OCI-LY3 (cell line): ENCODE measurements at regions not wholly inside any gene's neighbourhood (a gene's known extent, or its start where the extent isn't known, plus 50 kb on each side); places are given as distances from the start of the nearest gene placed in this dataset.

Source experiments
- H2AFZ ChIP-seq: fragments of 200-600, 300-600 bp; shearing (Covaris generic); 2 replicates; pipeline ENCODE4 v1.6.0; 2014; ENCODE audit warnings: antibody characterized with exemption, low read depth, low read length
- H3K27ac ChIP-seq: fragments of 200-600, 300-600 bp; sonication (generic); 2 replicates; pipeline ENCODE4 v1.5.1; 2014; ENCODE audit warnings: mild to moderate bottlenecking, low read length, moderate library complexity, mixed read lengths
- H3K27me3 ChIP-seq: fragments of 200-600, 300-600 bp; sonication (generic); 2 replicates; pipeline ENCODE4 v1.6.1; 2014; ENCODE audit warnings: low read depth, low read length, mixed read lengths
- H3K36me3 ChIP-seq: fragments of 200-600, 300-600 bp; sonication (generic); replicated peaks from 2 replicates; pipeline ENCODE3; 2014; ENCODE audit warnings: low read depth, low read length, mixed read lengths
- H3K4me1 ChIP-seq: fragments of 300-600, 200-600 bp; sonication (generic); 2 replicates; pipeline ENCODE4 v1.6.1; 2014; ENCODE audit warnings: low read length, mixed read lengths
- H3K4me2 ChIP-seq: fragments of 200-600, 300-600 bp; sonication (generic); 2 replicates; pipeline ENCODE4 v1.6.1; 2014; ENCODE audit warnings: low read length, mixed read lengths
- H3K4me3 ChIP-seq: fragments of 300-600, 200-600 bp; sonication (generic); 2 replicates; pipeline ENCODE4 v1.5.1; 2014; ENCODE audit warnings: antibody characterized with exemption, mild to moderate bottlenecking, low read length, moderate library complexity
- H3K79me2 ChIP-seq: fragments of 300-600, 200-600 bp; shearing (Covaris generic); 2 replicates; pipeline ENCODE4 v1.6.1; 2014; ENCODE audit warnings: mild to moderate bottlenecking, low read length, mixed read lengths
- H3K9ac ChIP-seq: fragments of 300-600, 200-600 bp; shearing (Covaris generic); 2 replicates; pipeline ENCODE4 v1.6.0; 2014; ENCODE audit warnings: mild to moderate bottlenecking, low read length, moderate library complexity
- H3K9me3 ChIP-seq: fragments of 200-600, 300-600 bp; shearing (Covaris generic); 2 replicates; pipeline ENCODE4 v1.6.1; 2014; ENCODE audit warnings: low read length, mixed read lengths; ENCODE audit not compliant: insufficient read depth
- H4K20me1 ChIP-seq: fragments of 200-600, 300-600 bp; sonication (generic); 2 replicates; pipeline ENCODE4 v1.6.1; 2016; ENCODE audit warnings: low read length, mixed read lengths; ENCODE audit not compliant: insufficient read depth
- EZH2phosphoT487 ChIP-seq: fragments of 200-600 bp; shearing (Covaris generic); IDR thresholded peaks from 2 replicates; pipeline ENCODE4 v1.6.1; 2018; ENCODE audit warnings: antibody characterized with exemption, mixed run types, low read depth
- TF ChIP-seq, protein P1 (sequence below): fragments of 200-600, 300-600 bp; sonication (generic); IDR thresholded peaks from 2 replicates; pipeline ENCODE4 v1.5.1; 2014; ENCODE audit warnings: antibody characterized with exemption, low read length, low read depth

GRCh38 chr3:16820485-16820884 lies 64.3 kb upstream of the PLCL2 start:
- Histone ChIP-seq H3K27ac (no peak overlapping the region), H3K9me3 (no peaks in the 10 kb centered on the region), H3K36me3 (no peaks in the 10 kb centered on the region), H2AFZ (no peak overlapping the region), H3K9ac (no peak overlapping the region), H4K20me1 (no peaks in the 10 kb centered on the region), H3K79me2 (no peaks in the 10 kb centered on the region), H3K4me1 (peaks cover 48% of the 10 kb centered on the region), H3K27me3 (peaks cover 13% of the 10 kb centered on the region; the same call in 1 of the 2 replicates), H3K4me3 (no peak overlapping the region), H3K4me2 (peak overlapping the region; percentile 27)
- TF ChIP-seq EZH2phosphoT487 = no peak
- TF ChIP-seq, protein P1, sequence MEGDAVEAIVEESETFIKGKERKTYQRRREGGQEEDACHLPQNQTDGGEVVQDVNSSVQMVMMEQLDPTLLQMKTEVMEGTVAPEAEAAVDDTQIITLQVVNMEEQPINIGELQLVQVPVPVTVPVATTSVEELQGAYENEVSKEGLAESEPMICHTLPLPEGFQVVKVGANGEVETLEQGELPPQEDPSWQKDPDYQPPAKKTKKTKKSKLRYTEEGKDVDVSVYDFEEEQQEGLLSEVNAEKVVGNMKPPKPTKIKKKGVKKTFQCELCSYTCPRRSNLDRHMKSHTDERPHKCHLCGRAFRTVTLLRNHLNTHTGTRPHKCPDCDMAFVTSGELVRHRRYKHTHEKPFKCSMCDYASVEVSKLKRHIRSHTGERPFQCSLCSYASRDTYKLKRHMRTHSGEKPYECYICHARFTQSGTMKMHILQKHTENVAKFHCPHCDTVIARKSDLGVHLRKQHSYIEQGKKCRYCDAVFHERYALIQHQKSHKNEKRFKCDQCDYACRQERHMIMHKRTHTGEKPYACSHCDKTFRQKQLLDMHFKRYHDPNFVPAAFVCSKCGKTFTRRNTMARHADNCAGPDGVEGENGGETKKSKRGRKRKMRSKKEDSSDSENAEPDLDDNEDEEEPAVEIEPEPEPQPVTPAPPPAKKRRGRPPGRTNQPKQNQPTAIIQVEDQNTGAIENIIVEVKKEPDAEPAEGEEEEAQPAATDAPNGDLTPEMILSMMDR = peak; percentile 16; the same call in 1 of the 2 replicates

DNA sequence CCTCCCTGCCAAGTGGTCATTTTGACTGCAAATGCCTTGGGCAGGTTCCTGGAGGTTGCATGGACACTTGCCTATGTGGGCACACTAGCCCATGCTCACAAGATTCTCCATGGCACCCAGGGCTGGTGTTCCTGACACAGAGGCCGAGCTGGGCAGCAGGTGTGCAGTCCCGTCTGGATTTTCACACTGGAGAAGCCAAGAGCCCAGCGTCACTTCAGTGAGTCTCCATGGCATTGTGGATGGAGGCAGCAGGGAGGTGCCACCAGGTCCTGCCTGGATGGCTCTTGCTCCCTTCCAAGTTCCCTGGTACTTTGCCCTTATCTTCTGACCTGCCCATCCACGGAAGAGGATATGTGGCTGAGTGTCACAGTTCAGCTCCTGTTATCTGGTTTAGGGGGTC lies 63.7 kb upstream of the PLCL2 start:
- no peak overlapping the region for H2AFZ ChIP-seq
- no peak overlapping the region for H3K9ac ChIP-seq
- TF ChIP-seq EZH2phosphoT487 = no peak
- TF ChIP-seq, protein P1 = no peak
- H3K79me2 ChIP-seq = no peaks in the 10 kb centered on the region
- no peaks in the 10 kb centered on the region for H3K9me3 ChIP-seq
- H3K36me3 ChIP-seq = no peaks in the 10 kb centered on the region
- peaks cover 13% of the 10 kb centered on the region; the same call in 1 of the 2 replicates for H3K27me3 ChIP-seq
- no peak overlapping the region for H3K4me2 ChIP-seq
- H3K4me1 ChIP-seq = peaks cover 46% of the 10 kb centered on the region
- H3K4me3 ChIP-seq = no peak overlapping the region
- no peak overlapping the region for H3K27ac ChIP-seq
- no peaks in the 10 kb centered on the region for H4K20me1 ChIP-seq

- Histone ChIP-seq H3K4me2 (peak overlapping the region; percentile 57), H3K36me3 (no peaks in the 10 kb centered on the region), H3K27ac (no peak overlapping the region), H2AFZ (no peak overlapping the region), H3K79me2 (no peaks in the 10 kb centered on the region), H3K27me3 (peaks cover 13% of the 10 kb centered on the region; the same call in 1 of the 2 replicates), H3K9me3 (no peaks in the 10 kb centered on the region), H3K4me1 (peaks cover 41% of the 10 kb centered on the region), H3K4me3 (peak overlapping the region; percentile 9), H3K9ac (no peak overlapping the region), H4K20me1 (no peaks in the 10 kb centered on the region)
- TF ChIP-seq, protein P1 = no peak
- no peak for TF ChIP-seq EZH2phosphoT487
Measured at GRCh38 chr3:16824081-16824696, 60.6 kb upstream of the PLCL2 start.

DNA sequence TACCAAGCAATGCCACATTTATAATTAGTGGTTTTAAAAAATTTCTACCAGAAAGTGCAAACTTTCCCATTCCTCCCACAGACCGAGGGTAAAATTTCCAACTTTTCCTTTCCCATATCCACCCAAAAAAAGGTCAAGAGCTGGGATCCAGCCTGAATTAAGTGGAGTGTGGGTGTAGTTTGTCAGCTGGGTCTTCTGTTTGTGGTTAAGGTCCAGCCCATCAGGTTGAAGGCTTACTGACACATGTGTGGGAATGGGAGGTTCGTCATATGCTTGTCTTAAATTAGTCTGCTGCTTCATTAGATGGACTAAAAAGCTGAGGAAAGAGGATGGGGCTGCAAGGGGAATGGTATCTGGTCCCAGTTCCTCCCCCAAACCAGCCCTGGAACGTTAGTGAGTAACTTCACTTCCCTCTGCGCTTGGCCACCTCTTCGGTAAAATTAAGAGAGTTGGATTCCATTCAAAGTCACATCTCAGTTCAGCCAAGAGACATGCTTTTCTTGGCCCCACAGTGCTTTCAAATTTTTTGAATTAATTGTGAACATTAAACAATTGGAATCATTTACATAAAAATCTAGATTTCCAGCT lies 59.0 kb upstream of the PLCL2 start:
- Histone ChIP-seq H3K4me2 (no peak overlapping the region), H3K9me3 (no peaks in the 10 kb centered on the region), H3K9ac (no peak overlapping the region), H3K4me3 (no peak overlapping the region), H3K79me2 (no peaks in the 10 kb centered on the region), H4K20me1 (no peaks in the 10 kb centered on the region), H3K4me1 (peaks cover 26% of the 10 kb centered on the region), H3K27me3 (peaks cover 13% of the 10 kb centered on the region; the same call in 1 of the 2 replicates), H3K36me3 (no peaks in the 10 kb centered on the region), H3K27ac (no peak overlapping the region), H2AFZ (no peak overlapping the region)
- TF ChIP-seq EZH2phosphoT487 = no peak
- TF ChIP-seq, protein P1 = no peak
